Sciatic nerve (tissue), 2 donors: ENCODE measurements at regions not wholly inside any gene's neighbourhood (a gene's known extent, or its start where the extent isn't known, plus 50 kb on each side); places are given as distances from the start of the nearest gene placed in this dataset.
"Not testable (repeated sequence)": the region's sequence is repeated elsewhere in the genome, so short reads cannot be mapped to it uniquely, and the experiment has no call there.

Experiments
- ATAC-seq: fragments of 200-7000 bp; cut with Tn5 transposase; one replicate; pipeline ENCODE4 v1.9.1; 2020; ENCODE audit warnings: mild to moderate bottlenecking, moderate library complexity
- DNase-seq: peaks from one replicate; pipeline ENCODE4 v3.0.0-alpha.2; 2020; ENCODE audit warnings: low spot score
- intact Hi-C: fragments of 100-400 bp; cut with DNase I; formaldehyde crosslinking; loops from one replicate; pipeline ENCODE4 v1.14.2; 2022
- donor health status: DM: no; HTN: no; CAD: no.
- donor health status: DM: no; HTN: no; CAD: no.

DNA sequence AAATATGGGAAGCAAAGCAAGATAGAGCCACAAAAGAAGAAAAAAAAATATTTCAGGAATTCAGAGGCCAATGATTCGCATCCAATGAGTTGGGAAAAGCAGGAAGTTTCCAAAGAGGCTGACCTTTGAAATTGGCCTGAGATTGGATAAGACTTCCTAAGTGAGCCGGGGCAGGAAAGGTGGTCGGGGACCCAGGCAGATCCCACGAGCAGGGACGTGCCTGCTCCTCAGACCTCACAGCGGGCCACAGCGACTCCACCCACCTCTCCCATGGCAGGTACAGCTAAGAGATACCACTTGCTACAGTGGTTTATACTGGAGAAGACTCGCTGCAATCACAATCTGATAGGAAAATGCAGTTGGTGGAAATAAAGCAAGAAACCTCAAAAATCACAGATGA, 102.8 kb upstream of the SALL3 start:
- no peak for DNase-seq
- no peak for ATAC-seq
- intact Hi-C loops, result no loop called here

DNA sequence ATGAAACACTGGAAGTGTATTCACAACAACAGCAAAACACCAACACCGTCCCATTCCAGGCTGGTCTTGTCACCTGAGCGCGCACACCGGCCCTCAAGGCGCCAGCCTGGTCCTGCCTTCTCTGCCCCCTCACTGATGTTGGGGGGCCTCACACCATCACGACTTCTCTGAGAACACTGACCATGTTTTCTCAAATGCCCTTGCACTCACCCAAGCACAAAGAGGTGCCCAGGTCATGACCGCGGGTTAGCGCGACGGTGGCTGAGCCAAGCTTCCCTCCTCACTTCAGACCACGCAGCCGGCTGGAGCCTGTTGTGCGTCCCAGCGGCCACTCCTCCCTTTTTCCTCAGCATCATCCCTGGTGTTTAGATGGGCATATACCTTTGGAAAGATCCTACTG, 101.3 kb upstream of the SALL3 start:
- DNase-seq (no peak), ATAC-seq (no peak)
- intact Hi-C loops, result no loop called here

- ATAC-seq, intact Hi-C loops, DNase-seq: not testable (repeated sequence)
Measured at GRCh38 chr18:78879072-78879883, 100.3 kb upstream of the SALL3 start.

GRCh38 chr18:78882585-78882984, 97.0 kb upstream of the SALL3 start:
- intact Hi-C loops, result no loop called here
- ATAC-seq, result no peak

DNA sequence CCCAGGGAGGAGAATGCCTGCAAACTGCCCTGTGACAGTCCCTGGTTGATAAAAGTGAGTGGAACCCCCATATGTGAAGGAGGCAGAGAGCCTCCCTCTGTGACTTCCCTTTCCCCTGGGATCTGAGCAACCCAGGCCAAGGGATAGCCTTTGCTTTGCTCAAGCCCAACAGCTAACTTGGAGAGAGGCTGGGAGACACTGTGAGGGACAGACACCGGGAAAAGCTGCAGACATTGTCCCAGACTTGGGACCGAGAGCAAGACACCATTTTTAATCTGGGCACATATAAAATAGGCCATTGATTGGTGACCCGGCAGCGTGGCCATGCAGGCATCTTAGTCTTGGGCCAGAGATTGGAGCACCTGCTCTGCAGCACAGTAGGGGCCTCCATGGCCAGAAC, 96.1 kb upstream of the SALL3 start:
- ATAC-seq (no peak), DNase-seq (no peak)
- intact Hi-C loops, result no loop called here

More at GRCh38 chr18:78882585-78882984, 97.0 kb upstream of the SALL3 start:
- no peak for DNase-seq

DNA sequence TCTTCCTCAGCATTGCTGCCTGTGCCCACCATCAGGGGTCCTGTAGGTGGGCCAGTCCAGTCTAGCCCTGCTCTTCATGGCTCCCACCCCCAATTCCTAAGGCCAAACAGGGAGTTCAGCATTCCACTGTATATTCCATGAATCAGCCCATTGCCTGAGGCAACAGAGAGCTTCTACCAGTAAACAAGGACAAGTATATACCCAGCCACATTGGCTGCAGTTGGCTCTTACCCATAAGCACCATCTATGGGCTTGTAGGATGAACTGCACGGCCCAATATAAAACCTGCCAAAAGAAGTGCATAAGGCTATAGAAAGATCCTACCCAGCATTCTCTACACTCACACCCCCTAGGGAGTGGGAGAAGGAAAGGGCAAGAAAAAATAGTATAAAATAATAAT, 95.1 kb upstream of the SALL3 start:
- ATAC-seq (no peak), DNase-seq (no peak)
- intact Hi-C loops, result no loop called here

DNA sequence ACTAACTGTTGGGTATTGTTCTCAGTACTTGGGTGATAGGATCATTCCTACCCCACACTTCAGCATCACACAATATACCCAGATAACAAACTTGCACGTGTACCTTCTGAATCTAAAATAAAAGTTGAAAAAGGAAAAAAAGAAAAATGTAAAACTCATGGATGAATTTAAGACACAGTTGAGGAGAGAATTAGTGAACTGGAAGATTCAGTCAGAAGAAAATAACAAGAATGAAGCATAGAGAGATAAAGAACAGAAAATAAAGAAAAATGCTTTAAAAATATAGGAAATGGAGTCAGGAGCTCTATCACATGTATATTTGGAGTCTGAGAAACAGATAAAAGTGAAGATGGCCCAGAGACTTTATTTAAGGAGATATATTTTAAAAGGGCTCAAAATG, 90.4 kb upstream of the SALL3 start:
- intact Hi-C loops, result no loop called here
- DNase-seq, result no peak
- ATAC-seq, result no peak

- ATAC-seq (no peak), DNase-seq (no peak)
- intact Hi-C loops, result no loop called here
Measured at GRCh38 chr18:78890388-78890787, 89.2 kb upstream of the SALL3 start.

DNA sequence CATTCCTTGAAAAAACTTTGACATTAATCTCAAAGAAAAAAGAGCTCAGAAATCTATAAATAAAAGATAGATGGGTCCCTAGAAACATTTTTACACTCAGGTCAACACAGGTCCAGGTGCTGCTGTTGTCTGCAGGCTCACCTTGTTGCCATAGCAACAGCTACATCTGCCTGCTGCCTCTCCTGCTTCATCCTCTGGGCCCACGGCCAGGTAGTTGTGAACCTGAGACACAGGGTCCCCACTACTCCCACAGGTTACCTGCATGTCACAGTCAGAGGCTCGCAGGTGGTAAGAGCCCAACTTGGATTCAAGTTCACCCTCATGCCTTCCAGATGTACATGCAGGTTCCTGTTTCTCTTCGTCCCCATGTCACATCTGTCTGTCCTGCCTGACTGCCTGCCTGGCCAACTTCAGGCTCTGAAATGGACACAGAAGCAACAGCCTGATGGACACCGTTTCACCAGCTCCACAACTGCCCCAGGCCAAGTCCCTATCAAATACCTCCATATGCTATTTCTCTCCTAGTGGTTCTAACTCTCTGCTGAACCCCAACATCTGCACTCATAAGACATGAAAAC, 88.3 kb upstream of the SALL3 start:
- DNase-seq (no peak), ATAC-seq (no peak)
- intact Hi-C loops, result no loop called here

DNA sequence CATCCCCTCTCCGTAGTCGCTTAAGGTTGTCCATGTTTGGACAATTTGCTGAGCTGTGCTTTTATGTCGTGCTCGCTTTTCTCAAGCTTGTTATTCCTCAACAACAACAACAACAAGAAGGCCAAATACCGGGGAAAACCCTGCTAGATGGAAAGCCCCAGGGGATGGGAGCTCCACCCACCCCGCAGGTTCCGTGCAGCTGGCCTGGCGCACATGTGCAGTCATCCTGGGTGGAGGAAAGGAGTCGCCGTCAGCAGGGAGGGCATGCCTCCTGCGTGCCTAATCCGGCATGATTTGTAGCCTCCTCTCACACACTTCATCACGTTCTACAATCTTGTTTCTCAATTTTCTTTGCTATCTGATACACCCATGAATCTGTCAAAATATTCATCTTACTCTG, 87.4 kb upstream of the SALL3 start:
- ATAC-seq (no peak), DNase-seq (no peak)
- intact Hi-C loops, result no loop called here

DNA sequence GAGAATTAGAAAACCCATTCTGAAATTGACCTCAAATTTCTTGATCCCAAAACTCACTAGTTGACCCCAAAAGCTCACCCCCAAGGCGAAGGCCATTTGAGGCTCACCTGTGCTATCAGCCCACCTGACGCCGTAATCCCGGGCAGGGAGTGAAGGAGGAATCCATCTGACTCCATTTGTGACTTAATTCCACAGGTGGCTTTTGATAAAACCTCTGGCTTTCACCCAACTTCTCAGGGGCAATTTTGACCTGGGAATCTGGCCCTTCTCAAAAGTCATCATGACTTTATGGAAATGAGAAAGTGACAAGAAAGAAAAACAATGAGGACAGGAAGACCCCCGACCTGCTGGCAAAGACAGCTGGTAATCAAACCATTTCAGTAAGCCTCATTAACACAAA, 86.9 kb upstream of the SALL3 start:
- DNase-seq, result no peak
- no peak for ATAC-seq
- intact Hi-C loops, result no loop called here

GRCh38 chr18:78893281-78894032, 86.2 kb upstream of the SALL3 start:
- ATAC-seq, result no peak
- no peak for DNase-seq
- intact Hi-C loops, result no loop called here

GRCh38 chr18:78894033-78894305, 85.6 kb upstream of the SALL3 start:
- intact Hi-C loops, result no loop called here
- ATAC-seq (no peak), DNase-seq (no peak)

- intact Hi-C loops, result no loop called here
- no peak for ATAC-seq
- no peak for DNase-seq
Measured at GRCh38 chr18:78895207-78896001, 84.2 kb upstream of the SALL3 start.

DNA sequence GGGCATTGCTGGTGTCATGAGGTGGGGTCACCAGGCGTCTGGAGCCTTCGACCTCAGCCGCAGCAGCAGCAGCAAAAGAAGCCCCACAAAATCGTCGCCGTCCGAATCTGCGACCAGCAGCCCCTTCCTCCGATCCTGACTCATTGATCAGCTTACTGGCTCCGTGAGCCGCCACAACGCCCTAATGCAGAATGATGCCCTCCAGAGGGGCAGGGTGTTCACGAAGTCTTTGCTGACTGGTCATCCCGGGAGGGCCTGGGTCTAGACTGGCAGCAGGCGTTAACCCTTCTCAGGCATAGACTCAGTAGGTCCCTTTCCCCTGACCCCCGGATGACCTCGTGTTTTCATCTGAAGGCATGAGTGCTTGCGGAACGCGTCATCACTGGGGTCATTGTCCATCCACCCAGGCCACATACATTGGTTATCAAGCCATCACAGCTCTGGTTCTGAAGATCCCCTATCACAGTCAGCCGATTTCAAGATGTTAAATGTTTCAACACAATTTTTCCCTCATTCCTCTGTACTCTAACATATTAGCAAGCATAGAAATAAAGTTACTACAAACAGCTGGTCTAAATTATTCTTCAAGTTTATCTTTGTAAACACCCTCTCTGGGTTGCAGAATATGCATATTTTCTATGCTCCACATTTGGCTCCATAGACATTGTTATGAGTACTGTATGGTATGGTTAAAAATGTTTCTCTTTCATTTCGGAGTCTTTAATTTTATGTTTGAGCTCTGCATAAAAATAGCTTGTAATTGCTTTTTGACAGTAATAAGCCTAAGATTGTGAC, 83.3 kb upstream of the SALL3 start:
- DNase-seq (no peak), ATAC-seq (no peak)
- intact Hi-C loops, result no loop called here

DNA sequence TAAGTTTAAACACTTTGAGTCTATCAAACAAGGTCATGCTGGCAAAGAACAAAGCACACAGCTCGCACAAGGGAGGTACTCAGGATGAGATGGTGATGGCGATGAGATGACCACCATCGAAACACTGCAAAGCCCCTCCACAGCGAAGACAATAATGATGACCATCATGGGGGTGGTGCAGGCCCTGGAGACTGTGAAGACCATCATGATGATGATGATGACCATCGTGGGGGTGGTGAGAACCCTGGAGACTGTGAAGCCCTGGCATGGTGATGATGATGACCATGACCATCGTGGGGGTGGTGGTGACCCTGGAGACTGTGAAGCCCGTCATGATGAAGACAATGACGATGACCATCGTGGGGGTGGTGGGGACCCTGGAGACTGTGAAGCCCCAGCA, 81.6 kb upstream of the SALL3 start:
- DNase-seq (no peak), ATAC-seq (no peak)
- intact Hi-C loops, result no loop called here

DNA sequence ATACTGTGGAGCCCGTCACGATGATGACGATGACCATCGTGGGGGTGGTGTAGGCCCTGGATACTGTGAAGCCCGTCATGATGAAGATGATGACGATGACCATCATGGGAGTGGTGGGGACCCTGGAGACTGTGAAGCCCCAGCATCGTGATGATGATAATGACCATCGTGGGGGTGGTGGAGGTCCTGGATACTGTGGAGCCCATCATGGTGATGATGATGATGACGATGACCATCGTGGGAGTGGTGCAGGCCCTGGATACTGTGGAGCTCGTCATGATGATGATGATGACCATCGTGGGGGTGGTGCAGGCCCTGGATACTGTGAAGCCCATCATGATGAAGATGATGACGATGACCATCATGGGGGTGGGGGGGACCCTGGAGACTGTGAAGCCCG, 81.0 kb upstream of the SALL3 start:
- no peak for ATAC-seq
- intact Hi-C loops, result no loop called here
- DNase-seq, result no peak

DNA sequence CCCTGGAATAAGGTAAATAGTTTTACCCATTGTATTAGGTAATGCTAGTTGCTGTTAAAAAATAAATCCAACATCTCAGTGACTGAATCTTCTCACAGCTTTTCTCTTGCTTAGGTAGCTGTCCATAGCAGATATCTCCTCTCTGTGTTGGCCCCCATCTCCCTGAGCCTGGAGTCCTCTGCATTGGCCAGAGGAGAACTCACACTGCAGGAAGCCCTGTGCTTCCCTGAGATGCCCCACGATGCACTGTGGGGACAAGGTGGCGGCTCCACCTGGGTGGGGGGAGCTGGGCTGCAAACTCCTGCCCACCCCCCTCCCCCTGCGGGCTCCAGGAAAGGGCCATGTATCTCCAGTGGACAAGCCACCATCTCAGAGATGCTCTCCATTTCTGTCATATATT, 80.4 kb upstream of the SALL3 start:
- ATAC-seq, result no peak

More for the DNA sequence above, 80.4 kb upstream of the SALL3 start:
- DNase-seq, result no peak
- intact Hi-C loops, result no loop called here
